ENCODE measurements at regions not wholly inside any gene's neighbourhood (a gene's known extent, or its start where the extent isn't known, plus 50 kb on each side); places are given as distances from the start of the nearest gene placed in this dataset.

GRCh38 chr16:49970797-49971431 is 54.1 kb upstream of the CNEP1R1 start:
- H3K36me3 Mint-ChIP-seq = no peaks in the 10 kb centered on the region
- peaks cover 24 to 49% (median 30%) of the 10 kb centered on the region in 3 donors for H3K27me3 Mint-ChIP-seq
- ATAC-seq (ENCODE audit: low read depth in 2 of 2) = no peak
- no peak overlapping the region for H3K27ac Mint-ChIP-seq
- no peak for DNase-seq
- H3K4me3 Mint-ChIP-seq = no peak overlapping the region
- no peaks in the 10 kb centered on the region for H3K9me3 Mint-ChIP-seq
- H3K4me1 Mint-ChIP-seq = no peaks in the 10 kb centered on the region

DNA sequence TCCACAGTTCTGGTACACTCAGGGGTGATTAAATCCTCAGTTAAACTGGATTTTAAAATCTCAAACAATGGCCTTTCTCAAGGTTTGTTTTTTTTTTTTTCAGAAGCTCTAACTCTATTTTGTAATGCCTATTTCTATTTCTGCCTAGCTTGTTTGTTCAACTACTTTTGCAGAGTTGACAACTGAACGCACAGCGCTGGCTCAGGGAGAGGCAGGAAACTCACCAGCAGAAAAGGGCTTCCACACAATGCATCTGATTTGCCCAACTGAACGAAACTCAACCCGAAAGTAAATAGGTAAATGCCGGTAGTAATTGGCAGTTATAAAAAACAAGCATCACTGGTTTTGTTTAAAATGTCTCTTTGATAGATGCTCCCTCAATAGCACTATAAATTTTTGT is 52.7 kb upstream of the CNEP1R1 start:
- ATAC-seq (ENCODE audit: low read depth in 2 of 2) = no peak
- Mint-ChIP-seq H3K4me3 (no peak overlapping the region), H3K4me1 (no peaks in the 10 kb centered on the region), H3K27me3 (peaks cover 20 to 43% (median 24%) of the 10 kb centered on the region in 3 donors), H3K27ac (no peak overlapping the region), H3K9me3 (peaks cover 0 to 5% (median 0%) of the 10 kb centered on the region in 7 donors), H3K36me3 (no peaks in the 10 kb centered on the region)
- no peak for DNase-seq

DNA sequence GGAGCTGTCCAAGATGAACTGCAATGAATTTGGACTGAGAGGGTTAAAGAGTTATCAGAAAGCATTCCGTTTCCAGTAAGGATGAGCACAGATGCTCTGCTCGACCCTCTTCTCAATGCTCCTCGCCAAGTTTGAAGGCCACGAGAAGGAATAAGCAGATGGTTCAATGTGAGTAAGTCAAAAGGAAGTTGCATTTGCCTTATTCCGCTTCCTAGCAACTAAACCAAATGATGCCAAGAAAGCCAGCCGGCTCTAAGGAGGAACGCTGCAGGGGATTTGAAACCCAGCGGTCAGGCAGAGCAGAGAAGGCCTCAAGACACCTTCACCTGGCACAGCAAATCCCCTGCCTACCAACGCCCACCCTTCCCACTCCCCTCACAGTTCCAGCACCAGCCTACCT is 52.1 kb upstream of the CNEP1R1 start:
- peaks cover 0 to 8% (median 4%) of the 10 kb centered on the region in 7 donors for H3K9me3 Mint-ChIP-seq
- H3K36me3 Mint-ChIP-seq = no peaks in the 10 kb centered on the region
- ATAC-seq (ENCODE audit: low read depth in 2 of 2) = no peak
- DNase-seq = no peak
- no peaks in the 10 kb centered on the region for H3K4me1 Mint-ChIP-seq
- no peak overlapping the region for H3K27ac Mint-ChIP-seq
- peaks cover 14 to 43% (median 17%) of the 10 kb centered on the region in 3 donors for H3K27me3 Mint-ChIP-seq
- H3K4me3 Mint-ChIP-seq = no peak overlapping the region
